NT2/D1 (cell line): ENCODE measurements at regions not wholly inside any gene's neighbourhood (a gene's known extent, or its start where the extent isn't known, plus 50 kb on each side); places are given as distances from the start of the nearest gene placed in this dataset.

Experiments used
- DNase-seq: peaks from one replicate; pipeline ENCODE4 v3.0.0-alpha.2; 2011; ENCODE audit warnings: low read depth, low spot score
- H3K27me3 ChIP-seq: 2 replicates; pipeline ENCODE4 v1.6.0; 2011; ENCODE audit warnings: mild to moderate bottlenecking; ENCODE audit not compliant: insufficient read length, insufficient read depth
- H3K36me3 ChIP-seq: 2 replicates; pipeline ENCODE4 v1.6.1; 2011; ENCODE audit warnings: mild to moderate bottlenecking, low read length, mixed read lengths; ENCODE audit not compliant: insufficient read depth, insufficient read length
- H3K4me1 ChIP-seq: 2 replicates; pipeline ENCODE4 v1.5.1; 2011; ENCODE audit not compliant: insufficient read depth, insufficient read length
- H3K4me3 ChIP-seq: 2 replicates; pipeline ENCODE4 v1.5.1; 2011; ENCODE audit warnings: low read depth; ENCODE audit not compliant: insufficient read length
- H3K9ac ChIP-seq: 2 replicates; pipeline ENCODE4 v1.6.0; 2011; ENCODE audit warnings: low read depth; ENCODE audit not compliant: insufficient read length
- H3K9me3 ChIP-seq: 2 replicates; pipeline ENCODE4 v1.5.1; 2011; ENCODE audit warnings: mild to moderate bottlenecking, low read length; ENCODE audit not compliant: insufficient read depth
- SUZ12 ChIP-seq: IDR thresholded peaks from 2 replicates; pipeline ENCODE4 v1.6.1; 2011; ENCODE audit not compliant: insufficient read length, insufficient read depth; ENCODE audit errors: extremely low read depth
- YY1 ChIP-seq: IDR thresholded peaks from 2 replicates; pipeline ENCODE4 v1.6.1; 2011; ENCODE audit not compliant: insufficient read length, insufficient read depth
- ZNF274 ChIP-seq: IDR thresholded peaks from 2 replicates; pipeline ENCODE4 v1.6.1; 2011; ENCODE audit warnings: mild to moderate bottlenecking, low read depth, low read length

DNA sequence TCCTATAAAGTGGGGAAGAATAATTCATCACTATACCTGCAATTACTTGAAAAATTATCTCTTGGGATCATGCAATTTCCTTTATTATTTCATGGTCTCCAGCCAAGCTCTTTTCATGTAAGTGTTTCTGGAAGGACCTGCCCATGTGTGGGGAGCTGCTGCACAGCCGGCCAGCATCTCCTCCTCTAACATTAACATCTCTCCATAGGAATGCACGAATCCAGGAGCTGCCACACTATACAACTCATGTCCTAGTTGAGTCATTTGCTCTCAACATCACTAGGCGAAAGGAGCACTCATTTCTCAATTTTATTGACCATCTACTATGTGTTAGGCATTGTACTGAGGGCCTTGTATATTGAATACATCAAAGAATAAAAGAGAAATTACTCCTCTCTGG lies 144.3 kb upstream of the ERBB4 start:
- H3K4me1 ChIP-seq = no peaks in the 10 kb centered on the region
- no peaks in the 10 kb centered on the region for H3K36me3 ChIP-seq
- no peaks in the 10 kb centered on the region for H3K9me3 ChIP-seq
- H3K27me3 ChIP-seq = no peaks in the 10 kb centered on the region
- TF ChIP-seq YY1 (no peak), SUZ12 (no peak)
- DNase-seq = no peak
- H3K4me3 ChIP-seq = no peak overlapping the region
- no peak overlapping the region for H3K9ac ChIP-seq

DNA sequence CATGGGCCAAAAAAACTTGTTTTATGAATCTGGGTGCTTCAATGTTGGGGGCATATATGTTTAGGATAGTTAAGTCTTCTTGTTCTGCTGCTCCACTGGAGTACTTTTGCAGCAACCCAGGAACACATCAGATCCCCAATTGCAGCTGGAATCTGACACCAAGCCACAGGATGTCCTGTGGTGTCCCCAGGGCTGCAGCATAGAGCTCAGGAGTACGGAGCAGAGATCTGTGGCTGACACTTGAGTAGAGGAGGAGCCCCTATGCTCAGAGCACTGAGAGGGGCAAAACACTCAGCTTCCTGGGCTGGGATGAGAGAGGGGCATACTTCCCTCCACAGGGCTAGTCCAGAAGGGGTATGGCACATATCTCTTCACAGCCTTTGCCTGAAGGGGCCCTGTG lies 138.9 kb upstream of the ERBB4 start:
- no peaks in the 10 kb centered on the region for H3K4me1 ChIP-seq
- H3K36me3 ChIP-seq = no peaks in the 10 kb centered on the region
- H3K9ac ChIP-seq = no peak overlapping the region
- no peak for DNase-seq
- no peaks in the 10 kb centered on the region for H3K27me3 ChIP-seq
- no peak for TF ChIP-seq SUZ12
- no peak overlapping the region for H3K4me3 ChIP-seq
- no peaks in the 10 kb centered on the region for H3K9me3 ChIP-seq

DNA sequence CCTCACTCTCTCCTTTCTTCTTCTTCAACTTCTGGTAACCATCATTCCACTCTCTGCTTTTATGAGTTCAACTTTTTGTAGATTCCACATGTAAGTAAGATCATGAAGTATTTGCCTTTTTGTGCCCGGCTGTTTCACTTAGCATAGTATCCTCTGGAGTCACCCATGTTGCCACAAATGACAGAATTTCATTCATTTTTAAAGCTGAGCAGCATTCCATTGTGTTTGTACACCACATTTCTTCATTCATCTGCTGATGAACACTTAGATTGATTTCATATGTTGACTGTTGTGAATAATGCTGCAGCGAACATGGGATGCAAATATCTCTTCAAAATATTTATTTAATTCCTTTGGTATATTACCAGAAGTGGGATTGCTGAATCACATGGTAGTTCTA lies 133.6 kb upstream of the ERBB4 start:
- Histone ChIP-seq H3K9me3 (no peaks in the 10 kb centered on the region), H3K9ac (no peak overlapping the region), H3K36me3 (no peaks in the 10 kb centered on the region), H3K4me3 (no peak overlapping the region), H3K27me3 (no peaks in the 10 kb centered on the region), H3K4me1 (no peaks in the 10 kb centered on the region)
- no peak for TF ChIP-seq SUZ12
- no peak for TF ChIP-seq YY1
- TF ChIP-seq ZNF274 = no peak
- no peak for DNase-seq

- Histone ChIP-seq H3K4me1 (no peaks in the 10 kb centered on the region), H3K4me3 (no peak overlapping the region), H3K36me3 (no peaks in the 10 kb centered on the region), H3K9me3 (no peaks in the 10 kb centered on the region), H3K9ac (no peak overlapping the region), H3K27me3 (no peaks in the 10 kb centered on the region)
- TF ChIP-seq YY1 = no peak
- no peak for TF ChIP-seq SUZ12
- TF ChIP-seq ZNF274 = no peak
- DNase-seq = no peak
Observed at GRCh38 chr2:212669761-212670160, 131.2 kb upstream of the ERBB4 start.

DNA sequence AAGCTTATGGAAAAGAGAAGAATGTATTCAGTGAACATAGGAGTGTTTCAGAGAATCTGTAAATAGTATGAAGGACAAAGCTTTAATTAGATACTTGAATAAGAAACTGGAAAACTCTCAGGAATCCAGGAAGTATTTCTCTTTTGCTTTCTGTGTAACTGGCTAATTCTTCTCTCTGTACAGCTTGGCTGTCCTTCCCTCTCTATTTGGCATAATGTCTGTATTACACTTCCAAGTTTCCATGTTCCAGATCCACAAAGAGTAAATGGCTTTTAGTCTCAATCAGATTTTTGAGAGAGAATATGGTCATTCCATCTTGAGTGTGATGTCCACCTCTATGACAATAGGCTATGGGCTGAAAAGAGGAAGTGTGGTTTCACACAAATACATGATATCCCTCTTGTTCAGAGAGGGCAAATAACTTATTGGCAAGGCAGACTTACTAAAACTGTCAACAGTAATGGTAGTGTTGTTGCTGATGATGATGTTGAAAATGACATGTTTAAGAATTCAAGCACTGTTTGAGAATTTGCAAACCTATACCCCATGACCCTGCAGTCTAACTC lies 129.2 kb upstream of the ERBB4 start:
- H3K27me3 ChIP-seq = no peaks in the 10 kb centered on the region
- no peaks in the 10 kb centered on the region for H3K9me3 ChIP-seq
- no peaks in the 10 kb centered on the region for H3K4me1 ChIP-seq
- TF ChIP-seq SUZ12 = no peak
- TF ChIP-seq YY1 = no peak
- TF ChIP-seq ZNF274 = no peak
- no peak overlapping the region for H3K4me3 ChIP-seq
- no peak overlapping the region for H3K9ac ChIP-seq
- DNase-seq = no peak
- no peaks in the 10 kb centered on the region for H3K36me3 ChIP-seq

DNA sequence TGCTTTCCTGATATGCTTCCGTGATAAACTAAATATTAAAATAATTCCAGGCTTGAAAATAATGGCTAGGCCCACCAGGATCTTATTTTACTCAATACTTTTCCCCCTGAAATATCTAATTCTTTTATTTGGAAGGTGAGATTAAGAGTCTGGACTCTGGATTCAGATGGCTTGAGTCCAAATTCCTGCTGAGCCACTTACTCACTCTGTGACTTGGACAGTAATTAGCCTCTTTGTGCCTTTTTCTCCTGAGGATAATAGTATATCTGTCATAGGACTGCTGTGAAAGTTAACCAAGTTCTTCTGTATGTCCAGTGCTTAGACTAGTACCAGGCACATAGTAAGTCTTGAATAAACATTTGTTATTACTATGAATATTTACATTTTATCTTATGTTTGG lies 127.3 kb upstream of the ERBB4 start:
- H3K9ac ChIP-seq = no peak overlapping the region
- H3K4me3 ChIP-seq = no peak overlapping the region
- no peaks in the 10 kb centered on the region for H3K27me3 ChIP-seq
- TF ChIP-seq ZNF274 = no peak
- TF ChIP-seq YY1 = no peak
- TF ChIP-seq SUZ12 = no peak
- H3K9me3 ChIP-seq = no peaks in the 10 kb centered on the region
- no peaks in the 10 kb centered on the region for H3K4me1 ChIP-seq
- no peak for DNase-seq
- no peaks in the 10 kb centered on the region for H3K36me3 ChIP-seq

DNA sequence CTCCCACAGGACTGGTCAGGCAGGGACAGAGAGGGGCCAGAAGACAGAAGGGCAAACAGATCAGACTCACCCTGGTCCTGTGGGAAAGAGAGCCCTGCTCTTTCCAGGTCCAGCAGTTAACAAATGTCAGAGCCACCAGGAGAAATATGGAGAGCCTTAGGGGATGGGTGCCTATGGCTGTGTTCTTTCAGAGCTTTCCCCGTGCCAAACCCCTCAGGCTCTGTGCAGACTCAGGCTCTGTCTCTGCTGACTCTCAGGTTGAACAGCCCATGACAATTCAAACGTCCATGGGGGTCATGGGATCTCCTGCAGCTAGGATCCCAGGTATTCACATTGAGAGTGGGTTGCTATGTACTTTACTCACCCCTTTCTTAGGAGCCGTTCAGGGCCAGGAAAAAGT lies 120.8 kb upstream of the ERBB4 start:
- DNase-seq = no peak
- TF ChIP-seq SUZ12 = no peak
- no peak for TF ChIP-seq YY1
- no peaks in the 10 kb centered on the region for H3K9me3 ChIP-seq

DNA sequence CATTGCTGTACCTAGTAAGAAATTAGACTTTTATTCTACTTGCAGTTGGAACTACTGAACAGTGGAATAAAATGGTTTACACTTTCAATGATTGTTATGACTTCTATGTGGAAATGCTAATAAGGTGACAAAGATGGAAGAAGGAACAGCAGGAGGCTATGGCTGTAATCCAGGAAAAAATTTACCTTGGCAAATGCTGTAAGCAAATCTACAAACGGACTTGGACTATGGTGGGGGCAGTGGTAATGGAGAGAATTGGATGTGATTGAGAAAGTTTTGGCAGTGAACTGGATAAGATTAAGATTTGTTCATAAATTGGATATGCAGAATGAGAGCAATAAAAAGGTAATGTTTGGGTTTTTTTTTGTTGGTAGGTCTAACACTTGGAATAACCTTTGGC lies 111.0 kb upstream of the ERBB4 start:
- no peak overlapping the region for H3K4me3 ChIP-seq
- no peaks in the 10 kb centered on the region for H3K4me1 ChIP-seq
- no peaks in the 10 kb centered on the region for H3K9me3 ChIP-seq
- no peak for DNase-seq
- no peak for TF ChIP-seq SUZ12
- TF ChIP-seq ZNF274 = no peak
- TF ChIP-seq YY1 = no peak
- no peaks in the 10 kb centered on the region for H3K36me3 ChIP-seq
- no peak overlapping the region for H3K9ac ChIP-seq
- no peaks in the 10 kb centered on the region for H3K27me3 ChIP-seq

More for the DNA sequence above, 120.8 kb upstream of the ERBB4 start:
- no peaks in the 10 kb centered on the region for H3K4me1 ChIP-seq
- H3K4me3 ChIP-seq = no peak overlapping the region
- H3K27me3 ChIP-seq = no peaks in the 10 kb centered on the region
- H3K36me3 ChIP-seq = no peaks in the 10 kb centered on the region
- no peak overlapping the region for H3K9ac ChIP-seq
